Parathyroid adenoma (tissue), 2 donors: ENCODE measurements at regions not wholly inside any gene's neighbourhood (a gene's known extent, or its start where the extent isn't known, plus 50 kb on each side); places are given as distances from the start of the nearest gene placed in this dataset.

Source experiments
- H2AFZ ChIP-seq: fragments of 300-600 bp; sonication (generic); one replicate; pipeline ENCODE4 v1.7.0; 2017; ENCODE audit warnings: antibody characterized with exemption, mild to moderate bottlenecking
- H3K27ac ChIP-seq: fragments of 300-600 bp; sonication (generic); one replicate; pipeline ENCODE4 v1.7.0; 2017
- H3K27me3 ChIP-seq: fragments of 300-600 bp; sonication (generic); one replicate; pipeline ENCODE4 v1.7.0; 2017; ENCODE audit warnings: low read length; ENCODE audit not compliant: control insufficient read depth, insufficient read depth
- H3K36me3 ChIP-seq: fragments of 300-600 bp; sonication (generic); one replicate; pipeline ENCODE4 v1.7.0; 2017; ENCODE audit warnings: low read length; ENCODE audit not compliant: control insufficient read depth, insufficient read depth
- H3K4me1 ChIP-seq: fragments of 300-600 bp; sonication (generic); one replicate; pipeline ENCODE4 v1.7.0; 2017; ENCODE audit warnings: control low read depth
- H3K4me2 ChIP-seq: fragments of 300-600 bp; sonication (generic); one replicate; pipeline ENCODE4 v1.7.0; 2017; ENCODE audit warnings: low read length
- H3K4me3 ChIP-seq: fragments of 300-600 bp; sonication (generic); one replicate; pipeline ENCODE4 v1.7.0; 2017; ENCODE audit warnings: low read depth, low read length
- H3K79me2 ChIP-seq: fragments of 300-600 bp; sonication (generic); one replicate; pipeline ENCODE4 v1.7.0; 2017; ENCODE audit warnings: control low read depth
- H3K9ac ChIP-seq: fragments of 300-600 bp; sonication (generic); one replicate; pipeline ENCODE4 v1.7.0; 2017; ENCODE audit warnings: mild to moderate bottlenecking
- H3K9me3 ChIP-seq: fragments of 300-600 bp; sonication (generic); one replicate; pipeline ENCODE4 v1.7.0; 2017; ENCODE audit warnings: low read length; ENCODE audit not compliant: control insufficient read depth
- CTCF ChIP-seq: fragments of 300-600 bp; sonication (generic); IDR thresholded peaks from one replicate; pipeline ENCODE4 v1.7.0; 2017; ENCODE audit warnings: antibody characterized with exemption, mild to moderate bottlenecking
- donor health status: primary hyperparathyroidism.

GRCh38 chr12:116656306-116656705, 81.6 kb downstream of the SPRING1 start:
- Histone ChIP-seq H3K27me3 (no peaks in the 10 kb centered on the region), H3K4me2 (no peak overlapping the region), H3K27ac (no peak overlapping the region), H2AFZ (no peak overlapping the region), H3K9me3 (no peaks in the 10 kb centered on the region), H3K4me1 (no peaks in the 10 kb centered on the region), H3K4me3 (no peak overlapping the region), H3K36me3 (no peaks in the 10 kb centered on the region), H3K79me2 (no peaks in the 10 kb centered on the region), H3K9ac (no peak overlapping the region)
- TF ChIP-seq CTCF = no peak

DNA sequence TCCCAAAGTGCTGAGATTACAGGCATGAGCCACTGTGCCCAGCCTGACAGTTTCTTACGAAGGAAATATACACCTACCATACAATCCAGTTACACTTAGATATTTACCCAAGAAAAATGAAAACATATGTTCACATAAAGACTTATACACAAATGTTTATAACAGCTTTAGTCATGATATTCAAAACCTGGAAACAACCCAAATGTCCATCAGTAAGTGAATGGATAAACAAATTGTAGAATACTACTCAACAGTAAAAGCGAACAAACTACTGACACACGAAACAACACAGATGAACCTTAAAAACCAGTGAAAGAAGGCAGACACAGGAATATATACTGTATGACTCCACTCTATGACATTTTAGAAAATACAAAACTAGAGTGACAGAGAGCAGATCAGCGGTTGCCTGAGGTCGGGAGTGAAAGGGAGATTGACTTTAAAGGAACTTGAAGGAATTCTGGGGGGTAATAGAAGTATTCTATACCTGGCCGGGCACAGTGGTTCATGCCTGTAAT, 83.6 kb downstream of the SPRING1 start:
- Histone ChIP-seq H3K4me2 (no peak overlapping the region), H2AFZ (no peak overlapping the region), H3K9me3 (no peaks in the 10 kb centered on the region), H3K79me2 (no peaks in the 10 kb centered on the region), H3K4me1 (no peaks in the 10 kb centered on the region), H3K27ac (no peak overlapping the region), H3K36me3 (no peaks in the 10 kb centered on the region), H3K4me3 (no peak overlapping the region), H3K9ac (no peak overlapping the region), H3K27me3 (no peaks in the 10 kb centered on the region)
- TF ChIP-seq CTCF = no peak

- no peaks in the 10 kb centered on the region for H3K9me3 ChIP-seq
- H3K4me1 ChIP-seq = no peaks in the 10 kb centered on the region
- no peak overlapping the region for H3K4me3 ChIP-seq
- no peak for TF ChIP-seq CTCF
- no peaks in the 10 kb centered on the region for H3K79me2 ChIP-seq
- H2AFZ ChIP-seq = no peak overlapping the region
- no peaks in the 10 kb centered on the region for H3K36me3 ChIP-seq
- no peak overlapping the region for H3K9ac ChIP-seq
- H3K27me3 ChIP-seq = no peaks in the 10 kb centered on the region
- no peak overlapping the region for H3K4me2 ChIP-seq
- no peak overlapping the region for H3K27ac ChIP-seq
Measured at GRCh38 chr12:116651089-116651488, 86.8 kb downstream of the SPRING1 start.

DNA sequence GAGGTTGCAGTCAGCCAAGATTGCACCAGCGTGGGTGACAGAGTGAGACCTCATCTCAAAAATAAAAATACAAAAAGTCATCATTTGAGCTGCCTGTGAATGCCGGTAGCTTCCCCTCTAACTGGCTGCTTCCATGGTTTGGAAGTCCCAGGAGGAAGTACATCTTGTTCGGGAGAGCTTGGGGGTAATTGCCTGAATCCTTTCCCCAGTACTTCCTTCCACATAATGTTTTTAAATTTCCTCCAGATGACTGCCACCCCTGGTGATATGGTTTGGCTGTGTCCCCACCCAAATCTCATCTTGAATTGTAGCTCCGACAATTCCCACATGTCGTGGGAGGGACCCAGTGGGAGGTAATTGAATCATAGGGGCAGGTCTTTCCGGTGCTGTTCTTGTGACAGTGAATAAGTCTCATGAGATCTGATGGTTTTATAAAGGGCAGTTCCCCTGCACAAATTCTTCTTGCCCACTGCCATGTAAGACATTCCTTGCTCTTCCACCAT, 87.2 kb downstream of the SPRING1 start:
- Histone ChIP-seq H3K4me1 (no peaks in the 10 kb centered on the region), H3K36me3 (no peaks in the 10 kb centered on the region), H3K9ac (no peak overlapping the region), H3K4me2 (no peak overlapping the region), H2AFZ (no peak overlapping the region), H3K9me3 (no peaks in the 10 kb centered on the region), H3K4me3 (no peak overlapping the region), H3K27me3 (no peaks in the 10 kb centered on the region), H3K79me2 (no peaks in the 10 kb centered on the region), H3K27ac (no peak overlapping the region)
- no peak for TF ChIP-seq CTCF

GRCh38 chr12:116650062-116650461, 87.8 kb downstream of the SPRING1 start:
- Histone ChIP-seq H2AFZ (no peak overlapping the region), H3K27ac (no peak overlapping the region), H3K4me3 (no peak overlapping the region), H3K9ac (no peak overlapping the region), H3K4me2 (no peak overlapping the region), H3K9me3 (no peaks in the 10 kb centered on the region), H3K4me1 (no peaks in the 10 kb centered on the region), H3K79me2 (no peaks in the 10 kb centered on the region), H3K27me3 (no peaks in the 10 kb centered on the region), H3K36me3 (no peaks in the 10 kb centered on the region)
- TF ChIP-seq CTCF = no peak
